HuH-7.5 (cell line): ENCODE measurements at regions not wholly inside any gene's neighbourhood (a gene's known extent, or its start where the extent isn't known, plus 50 kb on each side); places are given as distances from the start of the nearest gene placed in this dataset.

Experiments used
- DNase-seq: peaks from one replicate; pipeline ENCODE4 v3.0.0; 2011; ENCODE audit warnings: low spot score

GRCh38 chr13:31441800-31442510 lies 242.2 kb downstream of the B3GLCT start:
- no peak for DNase-seq

GRCh38 chr13:31442571-31442970 lies 242.8 kb downstream of the B3GLCT start:
- no peak for DNase-seq

- no peak for DNase-seq
These were observed 244.6 kb downstream of the B3GLCT start for GRCh38 chr13:31444266-31444856.

- no peak for DNase-seq
These were observed 252.8 kb downstream of the B3GLCT start for GRCh38 chr13:31452525-31452924.

- no peak for DNase-seq
These were observed 255.8 kb downstream of the B3GLCT start for GRCh38 chr13:31455581-31455980.

GRCh38 chr13:31456056-31456455 lies 256.3 kb downstream of the B3GLCT start:
- no peak for DNase-seq

- no peak for DNase-seq
These were observed 260.3 kb downstream of the B3GLCT start for GRCh38 chr13:31460061-31460460.

GRCh38 chr13:31461923-31462322 lies 262.1 kb downstream of the B3GLCT start:
- DNase-seq, result no peak

GRCh38 chr13:31462766-31463165 lies 263.0 kb downstream of the B3GLCT start:
- no peak for DNase-seq

- DNase-seq, result no peak
These were observed 268.5 kb downstream of the B3GLCT start for GRCh38 chr13:31468114-31468902.

- no peak for DNase-seq
These were observed 269.6 kb downstream of the B3GLCT start for GRCh38 chr13:31469377-31469776.

- DNase-seq, result no peak
These were observed 263.1 kb upstream of the RXFP2 start for GRCh38 chr13:31476266-31476665.

GRCh38 chr13:31476753-31477152 lies 262.6 kb upstream of the RXFP2 start:
- DNase-seq, result no peak

- DNase-seq, result no peak
These were observed 261.4 kb upstream of the RXFP2 start for GRCh38 chr13:31477961-31478360.

GRCh38 chr13:31485183-31485582 lies 254.1 kb upstream of the RXFP2 start:
- DNase-seq, result no peak

- no peak for DNase-seq
These were observed 253.7 kb upstream of the RXFP2 start for GRCh38 chr13:31485651-31486051.

GRCh38 chr13:31495336-31495735 lies 244.0 kb upstream of the RXFP2 start:
- no peak for DNase-seq

GRCh38 chr13:31499274-31499673 lies 240.1 kb upstream of the RXFP2 start:
- DNase-seq, result no peak

- DNase-seq, result no peak
These were observed 235.7 kb upstream of the RXFP2 start for GRCh38 chr13:31503626-31504025.

- no peak for DNase-seq
These were observed 234.4 kb upstream of the RXFP2 start for GRCh38 chr13:31504918-31505317.

GRCh38 chr13:31512331-31512730 lies 227.0 kb upstream of the RXFP2 start:
- DNase-seq, result no peak

GRCh38 chr13:31514932-31515331 lies 224.4 kb upstream of the RXFP2 start:
- DNase-seq, result no peak

GRCh38 chr13:31515427-31515826 lies 223.9 kb upstream of the RXFP2 start:
- no peak for DNase-seq
